DMS 273 (cell line): ENCODE measurements at regions not wholly inside any gene's neighbourhood (a gene's known extent, or its start where the extent isn't known, plus 50 kb on each side); places are given as distances from the start of the nearest gene placed in this dataset.

Experiments used
- DNase-seq: peaks from one replicate; lab custom pipeline; 2025; ENCODE audit not compliant: unreplicated experiment; lab: John Stamatoyannopoulos, UW

DNA sequence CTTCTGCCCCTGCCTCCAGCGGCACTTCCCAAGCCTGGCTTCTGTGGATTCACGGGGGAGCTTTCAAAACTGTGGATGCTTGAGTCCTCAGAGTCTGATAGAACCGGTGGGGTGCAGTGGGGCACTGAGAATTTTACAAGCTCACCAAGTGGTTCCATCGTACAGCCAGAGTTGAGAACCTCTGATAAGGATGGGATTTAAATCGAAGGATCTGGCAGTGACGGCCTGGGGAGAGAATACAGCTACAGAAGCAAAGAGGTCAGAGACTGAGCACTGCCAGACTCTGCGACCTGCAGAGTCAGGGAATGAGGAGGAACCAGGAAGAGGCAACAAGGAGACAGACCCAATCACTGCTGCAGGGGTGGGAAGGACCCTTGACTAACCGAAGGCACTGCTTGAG, 124.6 kb upstream of the BOD1 start:
- DNase-seq, result no peak

DNA sequence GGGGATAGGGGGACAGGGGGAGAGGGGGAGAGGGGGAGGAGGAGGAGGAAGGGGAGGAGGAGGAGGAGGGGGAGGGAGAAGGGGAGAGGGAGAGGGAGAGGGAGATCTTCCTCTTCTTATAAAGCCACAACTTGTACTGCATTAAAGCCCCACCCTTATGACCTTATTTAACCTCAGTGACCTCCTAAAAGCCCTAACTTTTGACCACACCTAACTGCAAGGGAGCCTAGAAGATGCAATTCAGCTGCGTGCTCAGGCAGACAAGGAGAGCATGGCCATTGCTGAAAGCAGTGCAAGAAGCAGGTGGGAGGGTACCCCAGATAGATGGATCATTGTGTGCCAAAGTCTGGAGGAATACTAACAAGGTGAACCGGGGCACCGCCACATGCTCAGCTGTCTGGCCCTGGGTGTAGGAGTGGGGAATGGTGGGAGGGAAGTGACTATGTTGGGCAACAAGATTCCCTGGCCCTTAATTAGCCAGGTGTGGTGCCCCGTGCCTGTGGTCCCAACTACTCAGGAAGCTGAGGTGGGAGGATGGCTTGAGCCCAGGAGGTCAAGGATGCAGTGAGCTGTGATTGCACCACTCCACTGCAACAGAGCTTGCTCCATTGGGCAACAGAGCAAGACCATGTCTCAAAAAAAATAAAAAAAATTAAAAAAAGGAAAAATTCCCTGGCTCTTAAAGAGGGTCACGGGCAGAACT, 125.4 kb upstream of the BOD1 start:
- no peak for DNase-seq

DNA sequence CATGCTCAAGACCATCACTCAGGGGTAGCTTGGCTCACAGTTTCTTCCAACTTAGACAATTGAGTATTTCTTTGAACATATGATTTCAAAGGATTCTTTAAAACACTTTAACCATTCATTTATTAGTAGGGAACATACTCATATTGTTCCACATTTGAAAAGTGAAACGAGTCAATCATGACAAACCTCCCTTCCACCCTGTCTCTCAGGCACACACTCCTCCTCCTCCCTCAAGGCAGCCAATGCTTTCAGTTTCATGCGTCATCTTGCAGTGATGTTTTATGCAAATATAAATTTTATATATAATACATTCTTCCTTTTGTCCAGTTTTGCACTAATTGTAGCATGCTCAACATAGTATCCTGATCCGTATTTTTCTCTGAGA, 126.0 kb upstream of the BOD1 start:
- DNase-seq, result no peak

DNA sequence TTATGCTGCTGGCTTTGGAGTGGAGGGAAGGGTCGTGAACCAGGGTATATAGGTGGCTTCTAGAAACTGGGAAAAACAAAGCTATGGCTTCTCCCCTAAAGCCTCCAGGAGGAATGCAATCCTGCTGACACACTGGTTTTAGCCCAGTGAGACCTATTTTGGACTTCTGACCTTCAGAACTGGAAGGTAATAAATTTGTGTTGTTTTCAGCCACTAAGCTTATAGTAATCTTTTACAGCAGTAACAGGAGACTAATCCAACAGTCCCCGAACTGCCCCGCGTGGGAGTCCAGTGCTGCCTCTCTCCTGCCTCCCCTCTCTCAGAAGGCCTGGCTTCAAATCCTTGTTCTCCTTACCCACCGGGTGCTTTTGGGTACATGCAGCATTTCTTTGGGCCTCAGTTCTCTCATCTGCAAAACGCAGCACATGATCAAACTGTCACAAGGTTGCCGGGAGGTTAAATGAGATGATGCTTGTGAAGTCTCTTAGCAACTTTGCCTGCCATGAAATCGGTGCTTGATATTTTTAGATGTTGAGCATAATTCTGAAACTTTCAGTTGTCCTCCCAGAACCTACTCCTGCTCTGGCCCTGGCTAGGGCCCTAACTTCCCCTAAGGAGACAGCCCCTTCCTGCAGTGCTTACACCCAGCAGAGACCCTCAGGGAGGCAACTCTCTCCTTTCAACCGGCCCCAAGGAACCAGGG, 127.3 kb upstream of the BOD1 start:
- DNase-seq, result no peak

DNA sequence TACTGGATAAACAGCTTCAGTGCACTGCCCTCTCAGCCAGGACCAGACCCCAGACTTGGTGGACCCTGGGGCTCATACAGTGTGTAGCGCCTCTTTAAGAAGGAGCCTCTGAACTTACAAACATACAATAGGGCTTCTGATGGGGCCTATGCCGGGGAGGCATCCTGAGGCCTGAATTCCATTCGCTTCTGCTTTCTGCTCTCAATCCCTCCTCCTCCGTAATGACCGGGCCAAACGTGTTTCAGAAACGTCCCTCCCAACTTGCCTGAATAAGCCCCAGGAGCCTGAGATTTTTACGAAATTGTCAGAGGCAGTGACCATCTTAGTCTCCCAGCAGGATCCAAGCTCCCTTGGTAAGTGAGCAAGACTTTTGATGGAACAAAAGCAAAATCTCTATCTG, 128.1 kb upstream of the BOD1 start:
- DNase-seq, result no peak

DNA sequence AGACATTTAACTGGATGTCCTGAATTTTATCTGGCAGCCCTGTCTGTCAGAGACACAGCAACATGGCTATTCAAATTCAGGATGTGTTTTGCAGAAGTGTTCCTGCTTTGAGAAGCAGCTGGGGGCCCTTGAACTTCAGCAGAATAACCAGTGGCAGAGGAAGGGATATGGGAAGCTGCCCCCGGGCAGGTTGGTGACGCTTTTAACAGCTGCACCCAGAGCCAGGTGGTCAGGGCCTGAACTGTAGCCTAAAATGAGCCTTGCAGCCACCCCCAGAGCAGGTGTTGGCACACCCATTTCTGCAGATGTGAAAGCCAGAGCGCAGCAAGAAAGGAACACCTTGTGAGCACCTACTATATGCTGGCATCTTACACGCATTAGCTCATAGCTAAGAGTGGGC, 128.7 kb upstream of the BOD1 start:
- no peak for DNase-seq

DNA sequence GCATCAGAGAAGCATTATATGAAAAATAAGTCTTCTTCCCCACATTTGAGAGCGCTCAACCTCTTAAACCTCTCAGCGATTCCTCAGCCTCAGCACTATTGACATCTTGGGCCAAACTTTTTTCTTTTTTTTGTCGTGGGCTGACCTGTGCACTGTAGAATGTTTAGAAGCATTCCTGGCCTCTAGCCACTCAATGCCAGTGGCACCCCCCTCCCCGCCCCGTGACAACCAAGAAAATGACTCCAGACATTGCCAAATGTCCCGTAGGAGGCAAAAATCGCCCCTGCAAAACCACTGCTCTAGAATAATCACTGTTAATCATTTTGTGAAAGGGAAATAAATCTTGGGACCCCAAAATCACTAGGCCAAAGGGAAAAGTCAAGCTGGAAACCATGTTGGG, 129.1 kb upstream of the BOD1 start:
- no peak for DNase-seq

DNA sequence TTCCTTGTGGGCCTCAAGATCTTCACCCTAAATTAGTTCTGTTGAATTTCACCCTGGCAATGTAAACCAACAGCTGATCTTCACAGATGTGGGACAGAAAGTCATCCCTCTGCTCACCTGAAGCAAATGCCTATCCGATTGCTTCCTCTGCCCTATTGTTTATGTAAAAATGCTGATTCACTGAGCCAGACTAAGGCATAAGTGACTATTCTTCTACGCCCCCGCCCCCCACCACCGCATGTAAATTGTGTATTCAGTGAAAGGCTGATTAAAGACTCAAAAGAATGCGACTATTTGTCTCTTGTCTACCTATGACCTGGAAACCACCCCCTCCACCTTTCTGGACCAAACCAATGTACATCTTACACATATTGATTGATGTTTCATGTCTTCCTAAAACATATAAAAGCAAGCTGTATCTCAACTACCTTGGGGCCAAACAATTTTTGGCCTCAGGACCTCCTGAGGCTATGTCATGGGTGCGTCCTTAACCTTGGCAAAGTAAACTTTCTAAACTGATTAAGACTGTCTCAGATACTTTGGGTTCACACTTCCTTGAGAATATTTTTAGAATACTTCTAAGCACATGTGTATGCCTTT, 129.7 kb upstream of the BOD1 start:
- no peak for DNase-seq

DNA sequence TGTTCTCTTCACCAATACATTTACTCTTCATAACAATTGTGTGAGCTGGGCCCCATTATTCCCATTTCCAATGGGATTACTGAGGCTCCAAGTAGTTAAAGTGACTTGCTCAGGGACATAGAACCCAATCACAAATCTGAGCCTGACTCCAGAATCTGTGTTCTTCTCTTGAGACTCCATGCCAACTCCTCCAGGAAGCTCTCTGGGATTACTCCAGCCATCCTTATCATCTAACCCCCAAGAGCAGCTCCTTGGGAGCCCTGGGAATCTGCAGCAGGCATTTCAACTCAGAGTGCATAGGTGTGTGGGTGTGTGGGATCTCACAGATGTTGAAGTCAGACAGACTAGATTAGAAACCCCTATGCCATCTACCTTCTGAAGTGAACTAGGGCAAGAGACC, 131.4 kb upstream of the BOD1 start:
- no peak for DNase-seq

DNA sequence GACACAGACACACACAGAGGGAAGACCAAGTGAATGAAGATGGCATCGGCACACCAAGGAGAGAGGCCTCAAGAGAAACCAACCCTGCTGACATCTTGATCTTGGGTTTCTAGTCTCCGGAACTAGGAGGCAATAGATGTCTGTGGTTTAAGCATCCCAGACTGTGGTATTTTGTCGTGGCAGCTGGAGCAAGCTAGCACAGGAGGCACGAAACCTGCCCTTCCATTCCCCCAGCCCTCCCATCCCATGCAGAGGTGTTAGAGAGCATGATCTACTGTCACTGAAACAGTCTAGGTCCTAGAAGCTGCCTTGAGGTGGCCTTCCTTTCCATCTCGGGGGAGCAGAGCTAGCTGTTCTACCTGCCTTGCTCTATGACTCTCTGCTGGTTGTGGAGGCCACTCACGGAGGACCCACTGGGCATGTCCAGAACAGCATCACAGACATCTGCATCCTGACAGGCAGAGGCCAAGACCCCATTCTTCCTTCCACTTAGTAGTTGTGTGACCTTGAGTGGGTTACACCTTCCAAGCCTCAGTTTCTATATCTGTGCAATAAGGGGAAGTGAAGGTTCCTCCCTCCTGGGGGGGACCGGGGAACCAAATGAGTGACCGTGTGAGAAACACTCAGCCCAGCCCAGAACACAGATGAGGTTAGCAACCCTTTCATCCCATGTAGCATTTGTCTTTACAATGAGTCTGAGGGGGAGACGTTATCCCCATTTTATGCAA, 134.3 kb upstream of the BOD1 start:
- no peak for DNase-seq

DNA sequence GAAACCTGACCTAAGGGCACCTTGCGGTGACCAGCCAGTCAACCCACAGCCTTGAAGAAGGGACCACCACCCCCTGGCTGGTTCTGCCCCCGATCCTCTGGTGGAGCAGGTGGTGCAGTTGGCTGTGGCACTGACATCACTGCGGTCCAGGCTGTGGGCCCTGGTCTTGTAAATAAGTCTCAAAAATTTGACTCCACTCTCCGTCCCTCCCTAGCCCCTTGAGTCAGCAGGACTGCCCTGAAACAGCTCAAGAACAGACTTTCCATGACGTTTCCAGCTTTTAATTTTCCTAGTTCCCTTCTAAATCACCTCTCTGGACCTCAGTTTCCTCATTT, 134.8 kb upstream of the BOD1 start:
- no peak for DNase-seq

DNA sequence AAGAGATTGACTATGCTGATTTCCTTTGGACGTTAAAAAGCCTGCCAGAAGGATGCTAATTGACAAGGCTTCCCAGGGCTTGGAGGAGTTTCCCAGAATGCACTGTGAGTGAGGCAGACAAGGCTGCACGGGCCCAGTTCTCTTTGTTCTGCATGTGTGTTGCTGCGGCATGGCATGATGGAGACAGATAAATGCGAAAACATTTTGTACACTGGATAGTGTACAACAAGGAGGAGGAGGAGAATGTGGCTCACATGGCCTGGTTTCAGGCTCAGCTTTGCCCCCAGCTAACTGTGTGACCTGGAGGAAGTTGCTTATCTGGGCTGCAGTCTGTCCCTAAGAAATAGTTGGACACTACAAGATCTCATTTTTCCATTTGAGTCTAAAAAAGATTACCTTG, 135.5 kb upstream of the CPEB4 start:
- DNase-seq, result no peak

DNA sequence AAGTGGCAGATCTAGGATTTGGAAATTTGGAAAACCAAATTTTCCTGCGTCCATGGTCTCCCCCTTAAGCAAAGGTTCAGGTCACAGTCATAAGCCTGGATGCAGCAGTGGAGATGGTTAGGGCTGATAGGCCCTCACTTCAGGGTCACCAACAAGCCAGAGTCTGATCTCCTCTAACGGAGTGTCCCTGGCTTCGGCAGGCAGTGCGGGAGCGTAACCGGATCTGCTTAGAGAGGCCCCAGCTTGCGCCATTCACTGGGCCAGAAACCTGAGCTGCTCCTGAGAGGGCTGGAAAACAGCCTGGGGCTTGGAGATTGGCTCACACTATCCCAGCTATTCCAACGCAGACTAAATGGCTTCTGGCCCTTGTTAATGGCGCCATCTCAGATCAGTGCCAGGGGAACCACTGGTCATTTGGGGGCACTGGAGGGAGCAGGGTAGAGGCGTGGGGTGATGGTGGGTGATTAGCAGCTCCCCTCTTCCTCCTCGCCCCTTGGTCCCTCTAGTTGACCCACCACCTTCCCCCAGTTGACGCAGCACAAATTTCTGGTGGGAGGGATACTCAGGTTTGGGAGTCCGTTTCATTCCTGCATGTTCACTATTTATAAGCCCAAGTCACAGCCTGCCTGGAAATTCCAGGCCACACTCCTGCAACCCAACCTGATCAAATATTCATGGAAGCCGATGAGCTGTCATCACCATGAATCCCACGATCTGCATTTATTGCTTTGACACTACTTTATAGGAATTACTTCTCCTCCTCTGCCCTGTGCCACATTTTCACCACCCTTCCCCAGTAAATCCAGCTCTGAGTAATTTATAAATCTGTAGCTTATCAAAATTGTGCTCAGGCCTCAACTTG, 134.6 kb upstream of the CPEB4 start:
- DNase-seq, result peak; percentile 69

DNA sequence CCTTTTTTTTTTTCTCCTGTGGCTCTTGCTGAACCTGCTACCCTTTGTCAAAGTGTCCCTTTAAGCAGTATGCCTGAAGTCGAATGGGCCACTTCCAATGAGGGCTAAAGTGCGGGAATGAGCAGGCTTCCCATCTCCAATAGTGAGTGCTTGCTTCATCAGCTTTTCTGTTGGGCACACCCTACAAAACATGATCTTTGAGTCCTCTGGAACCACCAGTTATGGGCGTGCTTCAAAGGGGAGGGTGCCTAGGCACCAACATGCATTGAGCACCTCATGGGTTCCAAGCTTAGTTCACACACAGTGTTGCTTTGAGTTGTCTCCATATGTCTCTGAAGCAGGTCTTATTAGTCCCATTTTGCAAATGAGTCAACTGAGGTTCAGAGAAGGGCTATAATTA, 132.8 kb upstream of the CPEB4 start:
- no peak for DNase-seq

DNA sequence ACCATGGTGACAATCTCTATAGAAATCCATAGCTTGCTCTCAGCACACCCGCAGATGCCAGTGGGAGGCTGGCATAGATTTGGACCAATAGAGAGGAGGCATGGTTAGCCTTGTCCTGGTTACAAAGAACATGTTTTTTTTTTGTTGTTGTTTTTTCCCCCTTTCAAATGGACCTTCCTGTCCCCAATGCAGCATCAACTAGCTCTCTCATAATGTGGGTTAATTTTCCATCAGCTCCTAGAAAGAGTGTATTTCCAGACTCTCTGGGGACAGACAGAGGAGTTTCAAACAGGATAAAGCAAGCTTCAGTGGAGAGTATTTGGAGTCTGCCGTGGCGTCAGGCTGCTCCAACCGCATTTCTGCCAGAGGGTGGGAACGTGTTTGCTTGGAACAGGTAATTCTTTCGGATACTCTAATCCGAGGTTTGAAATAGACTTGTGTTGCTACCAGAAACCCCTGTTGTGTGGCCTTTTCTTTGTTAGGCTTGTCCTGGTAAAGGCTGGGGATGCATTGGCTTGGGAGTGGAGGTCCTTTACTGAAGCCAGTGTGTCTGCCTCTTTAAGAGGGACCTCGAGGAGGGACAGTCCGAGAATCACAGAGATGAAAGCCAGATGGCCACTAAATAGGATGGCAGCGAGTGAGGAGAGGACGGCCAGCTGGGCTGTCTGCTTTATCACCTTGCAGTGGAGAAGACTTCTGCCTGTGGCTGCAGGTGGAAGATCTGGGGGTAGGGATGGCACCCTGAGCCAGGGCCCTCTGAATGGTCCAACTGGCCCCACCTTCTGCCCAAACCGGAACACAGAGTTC, 130.5 kb upstream of the CPEB4 start:
- DNase-seq, result no peak

DNA sequence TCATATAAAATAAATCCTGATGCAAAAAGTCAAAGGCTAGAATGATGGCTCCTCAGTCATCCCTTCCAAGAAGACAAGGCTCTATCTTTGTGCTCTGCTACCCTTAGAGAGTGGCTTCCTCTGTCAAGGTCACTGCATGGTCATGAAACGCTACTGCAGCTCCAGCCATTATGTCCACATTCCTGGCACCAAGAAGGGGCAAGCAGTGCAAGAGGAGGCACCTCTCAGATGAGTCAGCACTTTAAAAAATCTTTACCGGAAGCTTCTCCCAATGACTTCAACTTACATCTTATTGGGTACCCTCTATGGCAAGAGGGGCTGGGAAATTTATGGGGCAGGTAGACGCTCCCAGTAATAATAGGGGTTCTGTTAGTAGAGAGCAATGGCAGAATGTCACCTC, 129.5 kb upstream of the CPEB4 start:
- DNase-seq, result no peak

DNA sequence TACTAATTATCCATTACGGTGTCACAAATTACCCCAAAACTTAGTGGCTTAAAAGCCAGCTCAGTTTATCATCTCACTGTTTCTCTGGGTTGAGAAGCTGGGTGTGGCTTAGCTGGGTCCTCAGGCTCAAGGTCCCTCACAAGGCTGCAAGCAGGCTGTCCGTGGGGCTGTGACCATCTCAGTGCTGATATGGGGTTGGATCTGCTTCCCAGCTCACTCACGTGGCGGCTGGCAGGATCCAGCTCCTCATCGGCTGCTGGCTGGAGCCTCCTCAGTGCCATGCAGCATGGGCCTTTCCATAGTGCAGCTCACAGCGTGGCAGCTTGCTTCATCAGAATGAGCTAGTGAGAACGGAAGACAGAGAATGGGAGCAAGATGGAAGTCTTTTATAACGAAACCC, 128.5 kb upstream of the CPEB4 start:
- DNase-seq, result no peak

DNA sequence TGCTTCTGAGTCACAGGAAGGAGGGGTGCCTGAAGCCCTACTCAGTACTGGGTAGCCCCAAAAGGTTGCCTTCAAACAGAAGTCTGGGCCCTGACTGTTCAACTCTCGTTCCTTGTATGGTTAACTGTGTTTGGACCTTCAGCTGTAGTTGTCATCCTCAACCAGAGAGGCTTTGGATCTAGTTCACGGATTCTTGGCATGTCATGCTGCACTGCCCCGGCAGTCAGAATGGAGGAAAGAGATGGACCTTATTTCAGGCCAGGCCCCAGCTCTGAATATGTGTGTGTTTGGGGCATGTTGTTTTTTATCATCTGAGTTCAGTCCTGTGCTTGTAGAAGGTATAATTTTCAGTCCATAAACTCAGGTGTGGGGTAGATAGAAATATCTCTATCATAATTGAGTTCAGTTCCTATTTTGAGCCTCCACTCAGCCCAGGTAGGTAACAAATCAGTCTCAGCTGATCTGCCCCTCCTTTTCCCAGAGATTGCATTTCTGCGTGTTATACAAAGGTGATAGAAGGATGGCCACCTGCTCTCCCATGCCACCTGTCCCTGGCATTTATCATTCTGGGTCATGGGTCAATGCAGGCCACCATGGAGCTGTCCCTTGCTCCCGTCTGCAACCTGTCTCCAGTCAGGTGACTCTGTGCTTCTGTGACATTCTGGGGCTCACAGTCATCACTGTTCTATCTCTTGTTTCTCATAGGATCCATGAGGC, 127.5 kb upstream of the CPEB4 start:
- no peak for DNase-seq

DNA sequence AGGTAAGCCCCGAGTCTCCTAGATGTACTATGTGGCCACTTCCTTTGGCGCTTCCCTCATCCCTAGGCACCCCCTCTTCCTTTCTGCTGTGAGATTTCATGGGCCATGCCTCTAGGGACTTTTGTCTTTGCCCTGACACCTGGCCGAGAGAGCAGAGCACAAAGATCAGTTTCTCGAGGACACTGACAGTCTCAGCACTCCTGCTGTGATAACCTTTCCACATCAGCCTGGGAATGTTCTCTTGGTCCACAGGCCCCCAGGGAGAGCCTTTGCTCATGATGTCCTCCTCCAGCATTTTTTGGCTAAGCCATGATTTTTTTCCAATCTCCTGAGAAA, 127.0 kb upstream of the CPEB4 start:
- DNase-seq, result no peak

DNA sequence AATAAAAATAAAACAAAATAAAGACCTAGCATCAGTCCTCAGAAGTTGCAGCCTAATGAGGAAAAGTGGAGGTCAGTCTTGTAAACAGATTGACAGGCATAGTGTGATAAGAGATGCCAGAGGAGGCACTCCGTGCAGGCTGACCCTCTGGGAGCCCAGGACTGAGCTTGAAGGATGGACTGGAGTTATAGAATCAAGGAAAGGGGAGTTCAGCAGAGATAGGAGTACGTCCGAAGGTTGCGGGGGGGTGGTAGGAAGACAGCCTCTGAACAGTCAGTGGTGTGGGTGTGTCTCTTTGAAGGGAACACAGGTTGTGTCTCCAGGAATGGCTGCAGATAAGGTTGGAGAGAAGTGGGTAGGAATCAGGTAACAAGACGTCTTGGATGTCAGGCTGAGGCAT, 126.1 kb upstream of the CPEB4 start:
- DNase-seq, result no peak
